HK-2 (cell line): ENCODE measurements at regions not wholly inside any gene's neighbourhood (a gene's known extent, or its start where the extent isn't known, plus 50 kb on each side); places are given as distances from the start of the nearest gene placed in this dataset.
"Not testable (repeated sequence)": the region's sequence is repeated elsewhere in the genome, so short reads cannot be mapped to it uniquely, and the experiment has no call there.

Experiments
- DNase-seq: peaks from one replicate; pipeline ENCODE4 v3.0.0-alpha.2; 2018; ENCODE audit not compliant: unreplicated experiment

DNA sequence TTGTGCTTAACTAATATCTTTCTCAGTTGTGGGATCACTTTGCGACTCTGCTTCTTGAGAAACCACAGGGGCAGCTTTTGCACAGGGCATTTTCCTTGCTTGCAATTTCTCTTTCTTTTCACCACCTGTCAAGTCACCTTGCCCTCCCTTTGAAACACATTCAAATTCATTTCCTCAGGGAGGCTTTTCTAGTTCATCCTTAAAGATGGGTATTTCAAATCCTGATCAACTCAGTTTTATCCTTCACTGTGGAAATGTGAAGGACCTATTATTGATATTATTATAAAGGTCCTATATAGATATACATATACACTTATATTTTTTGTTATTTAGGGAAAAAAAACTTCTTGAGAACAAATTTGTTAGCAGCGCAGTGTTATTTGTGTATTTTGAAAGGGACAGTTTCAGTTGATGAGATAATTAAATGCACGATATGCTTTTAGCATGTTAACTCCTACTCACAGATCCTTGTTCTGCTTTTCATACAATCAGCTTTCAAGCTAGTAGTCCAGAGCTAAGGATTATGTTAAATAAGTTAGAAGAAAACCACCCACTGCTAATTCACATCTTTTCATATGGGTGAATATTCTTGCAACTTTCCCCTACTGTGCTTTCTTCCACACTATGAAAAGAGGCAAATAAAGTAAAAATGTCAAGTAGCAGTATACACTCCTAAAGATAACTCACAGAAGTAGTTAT lies 501.4 kb upstream of the RGS6 start:
- DNase-seq = no peak

DNA sequence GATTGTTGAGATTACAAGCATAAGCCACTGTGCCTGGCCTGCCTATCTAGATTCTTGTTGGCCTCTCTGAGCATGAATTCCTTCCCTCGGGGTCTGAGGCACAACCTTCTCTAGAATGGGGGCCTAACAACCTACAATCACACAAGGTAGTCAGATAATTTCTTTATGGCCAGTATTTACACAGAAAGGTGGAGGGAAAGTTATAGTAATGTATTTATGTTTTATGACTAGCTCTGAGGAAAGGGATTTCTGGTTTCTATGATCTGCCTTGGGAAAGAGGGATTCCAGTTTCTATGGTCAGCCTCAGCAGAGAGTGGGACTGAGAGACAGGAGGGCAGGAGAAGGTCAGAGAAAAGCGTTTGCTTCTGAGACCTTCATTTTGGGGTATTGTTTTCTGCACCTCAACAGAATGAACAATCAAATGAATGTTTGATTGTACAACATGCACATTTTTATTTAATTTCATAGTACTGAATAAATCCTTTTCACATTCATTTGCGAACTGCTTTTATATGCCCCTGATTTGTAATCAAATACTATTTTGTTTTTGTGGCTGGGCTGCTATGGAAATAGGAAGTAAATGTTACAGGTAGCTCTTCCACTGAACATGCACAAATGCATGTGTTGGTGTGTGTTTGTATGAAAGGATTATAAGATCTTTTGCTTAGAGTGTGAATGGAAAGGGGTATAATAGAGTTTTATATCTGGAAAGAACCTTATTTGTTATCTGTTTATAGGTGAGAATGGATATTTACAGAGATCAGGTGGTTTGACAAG lies 499.7 kb upstream of the RGS6 start:
- DNase-seq = no peak

DNA sequence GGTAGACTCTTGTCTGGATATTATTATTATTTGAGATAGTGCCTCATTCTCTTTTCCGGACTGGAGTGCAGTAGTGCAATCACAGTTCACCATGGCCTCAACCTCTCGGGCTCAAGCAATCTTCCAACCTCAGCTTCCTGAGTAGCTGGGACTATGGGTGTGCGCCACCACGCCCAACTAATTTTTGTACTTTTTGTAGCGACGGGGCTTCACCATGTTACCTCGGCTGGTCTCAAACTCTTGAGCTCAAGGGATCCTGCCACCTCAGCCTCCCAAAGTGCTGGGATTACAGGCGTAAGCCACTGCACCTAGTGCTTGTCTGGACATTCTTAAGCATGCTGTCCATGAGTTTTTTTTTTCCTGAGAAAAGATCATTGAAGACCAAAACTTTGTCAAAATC lies 498.9 kb upstream of the RGS6 start:
- no peak for DNase-seq

DNA sequence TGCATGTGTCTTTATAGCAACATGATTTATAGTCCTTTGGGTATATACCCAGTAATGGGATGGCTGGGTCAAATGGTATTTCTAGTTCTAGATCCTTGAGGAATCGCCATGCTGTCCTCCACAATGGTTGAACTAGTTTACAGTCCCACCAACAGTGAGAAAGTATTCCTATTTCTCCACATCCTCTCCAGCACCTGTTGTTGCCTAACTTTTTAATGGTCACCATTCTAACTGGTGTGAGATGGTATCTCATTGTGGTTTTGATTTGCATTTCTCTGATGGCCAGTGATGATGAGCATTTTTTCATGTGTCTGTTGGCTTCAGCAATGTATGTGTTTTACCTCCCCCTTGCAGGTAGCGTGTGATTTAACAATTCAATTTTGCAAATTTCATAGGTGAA lies 496.6 kb upstream of the RGS6 start:
- not testable (repeated sequence) for DNase-seq

DNA sequence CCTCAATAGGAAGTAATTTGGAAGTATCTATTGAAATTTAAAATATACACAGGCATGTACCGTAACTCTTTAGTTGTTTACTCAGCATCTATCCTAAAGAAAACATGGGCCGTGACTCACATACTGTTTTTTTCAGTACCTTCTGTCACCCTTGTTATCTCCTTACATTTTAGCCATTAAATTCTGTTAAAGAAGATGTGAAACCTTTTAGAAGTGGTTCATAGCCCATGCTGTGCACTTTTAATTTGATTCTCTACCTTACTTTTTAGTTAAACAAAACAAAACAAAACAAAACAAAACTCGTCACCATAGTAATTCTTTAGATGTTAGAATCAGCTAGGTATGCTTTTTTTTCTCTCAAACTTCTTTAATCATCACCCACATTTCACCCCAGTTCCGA lies 494.4 kb upstream of the RGS6 start:
- DNase-seq = no peak

DNA sequence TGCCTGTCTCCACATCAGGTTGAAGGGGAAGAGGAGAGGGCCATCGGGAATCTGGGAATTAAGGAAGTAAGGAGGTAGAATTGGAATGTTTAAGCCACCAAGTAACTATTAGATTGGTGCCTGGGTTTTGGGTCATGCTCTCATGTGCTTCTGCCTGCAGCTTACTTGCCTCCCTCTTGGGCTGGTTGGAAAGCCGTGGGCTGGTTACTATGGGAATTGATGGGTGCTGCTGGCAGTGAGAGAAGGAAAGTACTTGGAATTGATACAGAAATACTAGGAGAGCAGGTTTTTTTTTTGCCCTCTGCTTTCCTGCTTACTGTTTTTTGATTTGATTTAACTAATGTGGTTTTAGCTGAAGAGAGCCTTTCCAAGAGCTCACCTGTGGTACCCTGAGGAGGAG lies 493.5 kb upstream of the RGS6 start:
- no peak for DNase-seq

DNA sequence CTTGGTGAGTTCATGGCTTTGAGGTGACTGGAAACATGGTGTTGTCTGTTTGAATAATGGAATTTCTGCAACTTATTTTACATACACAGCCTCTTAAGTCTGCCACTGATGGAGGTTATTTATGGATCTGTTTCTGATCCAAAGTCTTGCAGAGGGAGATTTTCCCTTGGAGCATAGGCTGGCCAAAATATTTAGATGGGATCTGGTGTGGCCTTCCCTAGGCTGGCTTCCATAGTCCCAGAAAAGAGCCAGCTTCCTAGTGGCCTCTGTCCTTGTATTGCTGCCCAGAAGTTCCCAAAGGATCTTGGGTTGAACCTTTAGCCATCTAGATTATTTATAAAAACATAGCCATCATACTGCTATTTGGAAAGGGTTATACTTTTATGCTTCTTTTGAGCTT lies 491.1 kb upstream of the RGS6 start:
- no peak for DNase-seq

DNA sequence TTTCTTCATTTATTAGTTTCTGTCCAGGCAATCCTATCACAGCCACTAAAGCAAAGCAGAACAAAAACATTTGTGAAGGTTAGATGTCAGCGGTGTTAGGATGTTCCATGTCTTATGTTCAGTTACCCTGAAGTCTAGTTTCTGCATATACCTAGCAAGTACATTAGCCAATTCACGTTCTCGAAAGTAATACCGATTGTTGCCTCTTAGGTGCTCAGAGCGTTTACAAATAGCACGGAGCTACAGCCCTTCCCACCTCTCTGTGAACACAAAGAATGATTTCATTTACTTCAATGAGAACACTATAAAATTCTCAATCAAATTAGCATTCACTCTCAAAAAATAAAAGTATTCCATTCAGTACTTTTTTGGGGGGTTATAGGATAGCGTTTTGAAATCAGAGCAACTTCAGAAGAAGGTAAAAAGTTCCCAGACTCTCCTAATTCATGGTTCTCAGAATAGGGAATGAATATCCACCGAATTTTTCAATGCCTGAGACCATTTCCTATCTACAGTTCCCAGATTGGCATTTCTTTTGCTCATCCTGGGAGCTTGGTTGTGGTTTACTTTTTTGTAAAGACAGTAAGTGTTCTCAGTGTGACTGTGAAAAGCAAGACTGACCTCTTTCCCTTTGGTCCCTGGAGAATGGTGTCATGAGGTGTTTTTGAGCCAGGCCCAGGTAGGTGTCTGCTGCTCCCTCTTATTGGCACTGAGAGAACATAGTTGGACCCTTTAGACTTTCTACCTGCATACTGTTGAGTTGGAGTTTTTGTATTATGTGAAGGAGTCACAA lies 488.0 kb upstream of the RGS6 start:
- no peak for DNase-seq

DNA sequence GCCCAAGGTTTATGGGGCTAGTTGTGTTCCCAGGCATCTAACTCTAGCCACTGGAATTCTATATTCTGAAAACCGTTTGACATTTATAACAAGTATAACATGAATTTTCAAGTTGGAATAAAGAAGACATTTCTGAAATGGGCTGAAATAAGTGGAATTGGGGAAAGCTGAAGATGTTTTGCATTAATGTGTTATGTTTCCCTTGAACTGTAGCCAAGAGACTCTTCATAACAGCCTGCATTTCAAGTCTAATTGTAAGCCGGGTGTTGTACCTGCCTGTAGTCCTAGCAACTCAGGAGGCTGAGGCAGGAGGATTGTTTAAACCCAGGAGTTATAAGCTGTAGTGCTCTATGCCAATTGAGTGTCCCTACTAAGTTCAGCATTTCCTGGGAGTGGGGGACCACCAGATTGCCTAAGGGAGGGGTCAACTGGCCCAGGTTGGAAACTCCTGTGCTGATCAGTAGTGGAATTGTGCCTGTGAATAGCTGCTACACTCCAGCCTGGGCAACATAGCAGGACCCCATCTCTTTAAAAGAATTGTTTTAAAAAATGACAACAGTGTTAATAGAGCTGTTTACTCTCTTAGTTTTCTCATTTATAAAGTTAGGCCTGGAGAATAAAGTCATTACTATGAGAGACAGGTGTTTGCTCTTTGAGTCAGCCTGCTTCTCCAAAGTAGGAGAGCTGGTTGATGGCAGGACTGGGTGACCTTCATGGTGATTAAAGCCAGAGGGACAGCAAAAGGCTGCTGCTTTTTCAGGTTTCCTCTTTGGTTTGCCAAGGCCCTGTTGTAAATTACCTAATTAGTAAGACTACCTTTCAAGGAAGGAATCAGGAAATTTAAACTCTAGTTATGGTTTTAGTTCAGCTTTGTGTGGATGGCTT lies 483.6 kb upstream of the RGS6 start:
- DNase-seq = no peak

DNA sequence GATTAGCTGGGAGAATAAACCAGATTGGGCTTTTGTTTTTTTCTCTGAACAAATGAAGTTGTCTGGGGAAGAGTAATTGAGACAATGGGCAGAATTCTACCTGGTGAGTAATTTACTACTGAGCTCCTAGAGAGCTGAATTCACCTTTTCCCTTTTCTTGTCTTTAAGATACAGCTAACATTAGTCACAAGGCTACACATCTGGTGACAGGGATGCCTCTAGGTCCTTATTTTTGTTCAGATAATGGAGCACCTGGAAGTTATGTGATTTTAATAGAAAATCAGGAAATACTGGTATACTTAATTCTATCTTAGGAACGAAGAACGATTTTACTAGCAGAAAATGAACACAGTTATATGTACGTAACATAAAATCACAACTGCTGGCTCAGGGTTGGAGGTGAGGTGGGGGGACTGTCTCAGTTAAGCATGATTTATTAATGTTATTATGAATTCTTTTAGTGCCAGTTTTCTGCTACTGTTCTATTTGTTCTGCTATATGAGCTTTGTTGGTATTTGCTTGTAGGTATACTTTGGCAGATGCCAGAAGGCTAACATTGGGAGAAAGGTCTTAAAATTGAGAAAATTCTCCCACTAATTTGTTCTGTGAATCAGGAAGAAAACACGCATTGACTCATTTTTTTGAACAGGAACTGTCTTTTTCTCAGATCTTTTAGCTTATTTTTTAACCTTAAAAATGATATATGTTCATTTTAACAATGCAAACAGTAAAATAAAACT lies 482.7 kb upstream of the RGS6 start:
- no peak for DNase-seq

DNA sequence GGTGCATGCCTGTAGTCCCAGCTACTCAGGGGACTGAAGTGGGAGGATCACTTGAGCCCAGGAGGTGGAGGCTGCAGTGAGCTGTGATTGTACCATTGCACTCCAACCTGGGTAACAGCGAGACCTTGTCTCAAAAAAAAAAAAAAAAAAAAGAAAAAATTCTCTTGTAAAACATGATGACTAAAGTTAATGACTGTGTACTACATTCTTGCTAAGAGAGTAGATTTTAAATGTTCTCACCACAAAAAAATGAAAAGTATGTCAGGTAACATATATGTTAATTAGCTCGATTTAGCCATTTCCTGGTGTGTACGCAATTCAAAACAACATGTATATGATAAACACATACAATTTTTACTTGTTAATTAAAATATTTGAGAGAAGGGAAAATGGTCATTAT lies 480.7 kb upstream of the RGS6 start:
- no peak for DNase-seq

DNA sequence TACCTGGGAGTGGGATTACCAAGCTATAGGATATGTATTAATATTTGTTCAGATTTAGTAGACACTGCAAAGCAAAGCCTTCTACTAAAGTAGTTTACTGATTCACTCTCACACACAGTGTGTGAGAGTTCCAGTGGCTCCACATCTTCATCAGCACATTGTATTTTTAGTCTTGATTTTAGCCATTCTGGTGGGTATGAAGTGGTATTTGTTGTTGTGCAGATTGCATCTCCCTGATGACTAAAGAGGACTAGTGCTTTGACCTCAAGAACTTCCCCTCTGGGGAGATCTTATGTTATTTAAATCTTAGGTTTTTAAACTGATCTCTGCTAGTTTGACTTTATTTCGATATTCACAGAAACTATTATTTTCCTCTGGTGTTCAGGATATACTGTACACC lies 479.7 kb upstream of the RGS6 start:
- DNase-seq = no peak

DNA sequence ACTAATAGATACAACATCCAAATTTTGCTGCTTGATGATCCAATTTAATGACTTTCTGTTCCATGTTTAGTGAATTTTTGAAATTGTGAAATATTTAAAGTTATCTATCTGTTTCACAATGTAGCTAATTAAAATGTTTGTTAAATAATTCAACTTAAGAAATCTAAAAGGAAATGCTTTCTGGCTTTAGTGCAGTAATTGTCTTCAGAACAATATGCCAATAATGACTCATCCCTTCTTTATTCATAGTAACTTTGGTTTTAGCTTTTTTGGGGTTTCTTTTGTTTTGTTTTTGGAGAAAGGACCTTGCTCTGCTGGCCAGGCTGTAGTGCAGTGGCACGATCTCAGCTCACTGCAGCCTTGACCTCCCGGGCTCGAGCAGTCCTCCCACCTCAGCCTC lies 479.2 kb upstream of the RGS6 start:
- no peak for DNase-seq

DNA sequence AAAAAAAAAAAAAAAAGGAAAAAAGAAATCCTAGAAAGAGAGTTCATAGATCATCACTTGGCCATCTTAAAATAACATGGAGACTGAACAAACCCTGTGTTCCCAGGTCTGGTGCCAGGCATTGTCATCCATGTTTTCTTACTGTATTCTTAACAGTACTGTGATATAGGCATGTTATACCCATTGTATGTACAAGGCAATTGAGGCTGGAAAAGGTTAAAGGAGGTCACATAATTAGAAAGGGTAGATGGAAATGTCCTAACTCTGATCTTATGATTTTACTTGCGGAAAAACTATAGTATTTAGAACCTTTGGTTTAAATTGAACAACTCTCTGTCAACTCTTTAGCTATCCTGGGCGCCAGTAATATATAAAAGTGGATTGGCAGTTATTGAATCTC lies 478.2 kb upstream of the RGS6 start:
- DNase-seq = no peak

DNA sequence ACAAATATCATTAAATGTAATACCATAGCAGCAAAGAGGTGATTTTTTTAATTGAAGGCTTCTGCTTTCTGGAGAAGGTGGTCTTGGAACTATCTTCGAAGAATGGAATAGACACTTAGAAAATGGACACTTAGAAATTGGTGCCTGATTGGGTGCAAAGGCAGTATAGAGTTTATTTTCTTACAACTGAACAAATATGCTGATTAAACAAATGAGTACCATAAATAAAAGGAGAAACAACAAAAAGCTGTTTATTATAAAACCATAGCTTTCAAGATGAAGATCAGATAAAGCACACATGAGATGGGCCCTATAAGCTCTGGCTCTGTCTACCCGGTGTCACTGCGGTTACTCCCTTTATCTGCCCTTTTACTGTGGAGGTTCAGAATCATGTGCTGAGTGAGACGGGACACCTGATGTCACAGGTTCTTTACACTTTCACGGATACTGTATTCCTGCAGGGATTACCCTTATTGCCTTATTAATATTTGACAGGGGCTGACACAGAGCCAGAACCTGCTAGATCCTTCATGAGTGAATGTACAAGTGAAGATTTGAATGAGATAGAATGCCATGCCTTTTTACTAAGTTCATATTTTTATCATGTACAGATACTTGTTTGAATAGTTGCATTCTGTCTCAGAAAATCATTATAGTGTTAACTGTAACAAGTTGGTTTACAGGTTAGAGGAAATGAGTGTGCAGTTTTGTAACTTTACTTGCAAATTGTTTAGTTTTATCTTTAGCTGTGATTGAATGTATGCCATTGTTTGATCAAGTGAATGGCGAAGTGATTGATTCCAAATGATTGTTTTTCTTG lies 477.5 kb upstream of the RGS6 start:
- no peak for DNase-seq

DNA sequence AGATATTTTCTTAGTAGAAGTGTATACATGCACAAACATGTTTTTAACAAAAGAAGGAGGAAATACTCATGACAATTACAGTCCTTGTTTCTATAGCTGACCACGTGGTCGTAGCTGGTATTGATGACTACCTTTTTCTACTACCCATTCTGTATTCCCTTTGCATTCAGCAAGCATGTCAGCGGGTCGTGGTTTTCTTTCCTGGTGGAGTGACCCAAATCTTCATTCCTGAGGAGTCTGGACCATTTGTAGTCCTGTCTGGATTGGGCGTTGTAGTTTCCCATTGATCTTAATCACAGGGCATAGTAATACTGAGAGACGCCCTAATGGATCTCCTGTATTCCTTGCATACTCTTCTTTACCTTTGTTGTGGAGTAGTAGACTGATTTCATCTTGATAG lies 472.1 kb upstream of the RGS6 start:
- DNase-seq = no peak

DNA sequence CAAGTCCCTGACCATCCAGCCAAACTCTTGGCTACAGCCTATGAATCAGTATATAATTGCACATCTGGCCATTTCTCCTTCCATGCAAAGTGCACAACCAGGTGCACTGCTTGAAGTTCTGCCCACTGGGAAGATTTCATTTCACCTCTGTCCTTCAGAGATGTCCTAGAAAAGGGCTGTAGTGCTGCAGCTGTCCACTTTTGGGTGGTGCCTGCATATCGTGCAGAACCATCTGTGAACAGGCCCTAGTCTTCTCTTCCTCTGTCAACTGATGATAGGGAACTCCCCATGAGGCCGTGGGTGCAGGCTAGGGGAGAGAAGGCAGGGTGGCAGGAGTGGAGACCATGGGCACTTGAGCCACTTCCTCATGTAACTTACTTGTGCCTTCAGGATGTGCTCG lies 470.6 kb upstream of the RGS6 start:
- DNase-seq = not testable (repeated sequence)

DNA sequence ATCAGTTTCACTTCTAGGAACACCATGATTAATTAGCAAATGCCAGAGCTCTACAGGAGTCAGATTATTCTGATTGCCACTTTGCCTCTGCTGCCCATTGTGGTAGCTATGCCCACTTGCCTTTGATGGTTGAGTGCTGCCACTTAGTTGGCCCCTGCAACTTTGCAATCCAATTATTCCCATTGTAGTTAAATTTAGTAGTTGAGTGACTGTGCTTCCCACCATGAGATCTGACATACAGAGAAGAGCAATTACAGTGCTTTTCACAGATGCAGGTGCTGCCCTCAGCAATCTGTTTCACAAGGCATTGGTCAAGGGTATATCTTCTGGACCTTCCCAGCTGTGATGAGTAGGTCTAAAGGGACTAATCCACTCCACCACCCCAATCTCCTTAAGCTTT lies 468.4 kb upstream of the RGS6 start:
- DNase-seq = no peak

DNA sequence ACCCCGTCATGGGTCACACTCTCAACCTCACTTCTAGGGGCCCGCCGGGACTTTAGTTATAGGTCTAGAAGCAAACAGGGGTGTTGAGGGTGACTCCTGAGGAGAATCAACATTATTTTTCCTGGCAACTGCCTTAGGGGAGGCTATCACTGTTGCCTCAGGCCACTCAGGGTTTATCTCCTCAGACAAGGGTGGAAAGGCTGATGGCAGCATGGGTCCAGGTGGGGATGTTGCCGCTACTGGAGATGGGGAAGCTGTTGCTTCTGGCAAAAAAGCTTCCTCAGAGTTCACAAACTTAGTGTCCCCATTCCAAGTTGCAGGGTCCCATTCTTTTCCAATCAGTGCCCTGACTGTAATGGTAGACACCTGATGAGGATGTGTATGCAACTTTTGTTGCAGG lies 467.4 kb upstream of the RGS6 start:
- DNase-seq = no peak

DNA sequence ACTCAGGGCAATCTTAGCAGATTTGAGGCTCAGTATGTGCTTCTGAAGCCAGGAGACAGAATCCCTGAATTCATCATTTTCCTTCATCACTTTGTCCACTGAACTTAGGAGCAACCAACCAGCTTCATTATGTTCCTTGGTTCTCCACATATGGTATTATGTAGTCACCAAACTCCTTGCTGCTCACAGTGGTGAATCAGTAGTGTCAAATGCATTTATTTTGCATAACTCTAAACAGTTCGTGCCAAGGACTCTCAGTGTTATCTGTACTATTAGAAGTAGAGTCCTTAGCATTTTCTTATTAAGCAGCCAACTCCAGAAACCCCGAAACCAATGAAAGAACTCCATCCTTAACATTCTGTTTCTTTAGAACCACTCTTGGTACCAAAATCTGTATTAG lies 466.9 kb upstream of the RGS6 start:
- DNase-seq = no peak
